IMR-90 (cell line): ENCODE measurements at regions not wholly inside any gene's neighbourhood (a gene's known extent, or its start where the extent isn't known, plus 50 kb on each side); places are given as distances from the start of the nearest gene placed in this dataset.

Experiments
- ATAC-seq: fragments of 200-7000 bp; cut with Tn5 transposase; 2 replicates; pipeline ENCODE4 v1.9.1; 2020; ENCODE audit warnings: low read depth, mild to moderate bottlenecking, moderate library complexity
- BruUV-seq: library from RNA; stranded (reverse); fragments of 400-500 nt; replicated peaks from 2 replicates; lab custom pipeline; 2021; lab: Mats Ljungman, UMichigan
- CTCF ChIA-PET: fragments of 300-600 bp; formaldehyde crosslinking; extraction: SDS; loops from one replicate; lab custom pipeline; 2021; ENCODE audit warnings: antibody characterized with exemption; lab: Yijun Ruan, JAX
- POLR2A ChIA-PET: fragments of 300-600 bp; sonication (Branson Sonifier 250); formaldehyde crosslinking; loops from one replicate; lab custom pipeline; 2022; ENCODE audit warnings: antibody characterized with exemption; ENCODE audit not compliant: unreplicated experiment; lab: Charles Lee
- DNase-seq: peaks from one replicate; pipeline ENCODE4 v3.0.0; 2013
- H2AFZ ChIP-seq: replicated peaks from 2 replicates; pipeline ENCODE3; 2013; ENCODE audit warnings: low read length, mild to moderate bottlenecking; ENCODE audit not compliant: poor library complexity
- H2AK5ac ChIP-seq: 2 replicates; pipeline ENCODE4 v1.6.1; 2013; ENCODE audit warnings: low read depth, low read length, inconsistent platforms
- H2AK9ac ChIP-seq: replicated peaks from 2 replicates; pipeline ENCODE3; 2013; ENCODE audit warnings: mild to moderate bottlenecking, low read depth, low read length, moderate library complexity; ENCODE audit not compliant: poor library complexity
- H2BK120ac ChIP-seq: 2 replicates; pipeline ENCODE4 v1.6.1; 2013; ENCODE audit warnings: low read depth, low read length, inconsistent platforms
- H2BK15ac ChIP-seq: 3 replicates; pipeline ENCODE4 v1.6.1; 2013; ENCODE audit warnings: low read depth, low read length, inconsistent platforms
- H2BK20ac ChIP-seq: 2 replicates; pipeline ENCODE4 v1.6.1; 2013; ENCODE audit warnings: low read depth, mild to moderate bottlenecking, inconsistent platforms, low read length, moderate library complexity
- H2BK5ac ChIP-seq: 2 replicates; pipeline ENCODE4 v1.6.1; 2013; ENCODE audit warnings: mild to moderate bottlenecking, low read depth, low read length, inconsistent platforms; ENCODE audit not compliant: poor library complexity, severe bottlenecking
- H3K14ac ChIP-seq: replicated peaks from 2 replicates; pipeline ENCODE4 v1.6.1; 2013; ENCODE audit warnings: low read depth, low read length, inconsistent platforms
- H3K18ac ChIP-seq: 2 replicates; pipeline ENCODE4 v1.6.1; 2013; ENCODE audit warnings: low read depth, low read length, control low read depth
- H3K23ac ChIP-seq: 2 replicates; pipeline ENCODE4 v1.6.1; 2013; ENCODE audit warnings: low read depth, low read length, inconsistent platforms
- H3K27ac ChIP-seq: 2 replicates; pipeline ENCODE4 v1.5.1; 2013; ENCODE audit warnings: mild to moderate bottlenecking, control low read depth, low read length; ENCODE audit not compliant: insufficient read depth
- H3K27me3 ChIP-seq: 2 replicates; pipeline ENCODE4 v1.6.1; 2013; ENCODE audit warnings: low read length; ENCODE audit not compliant: control insufficient read depth, insufficient read depth
- H3K36me3 ChIP-seq: 2 replicates; pipeline ENCODE4 v1.6.1; 2013; ENCODE audit warnings: low read length, mixed read lengths; ENCODE audit not compliant: control insufficient read depth, insufficient read depth
- H3K4ac ChIP-seq: 2 replicates; pipeline ENCODE4 v1.6.1; 2013; ENCODE audit warnings: low read depth, low read length, inconsistent platforms
- H3K4me1 ChIP-seq: 2 replicates; pipeline ENCODE4 v1.6.1; 2013; ENCODE audit warnings: low read length, mixed read lengths; ENCODE audit not compliant: control insufficient read depth, insufficient read depth
- H3K4me2 ChIP-seq: 2 replicates; pipeline ENCODE4 v1.6.1; 2013; ENCODE audit warnings: low read depth, mild to moderate bottlenecking, control low read depth, low read length, moderate library complexity
- H3K4me3 ChIP-seq: 2 replicates; pipeline ENCODE4 v1.5.1; 2013; ENCODE audit warnings: low read depth, mild to moderate bottlenecking, control low read depth, low read length, moderate library complexity; ENCODE audit not compliant: insufficient read depth
- H3K56ac ChIP-seq: 2 replicates; pipeline ENCODE4 v1.6.1; 2013; ENCODE audit warnings: low read length, inconsistent platforms; ENCODE audit not compliant: insufficient read depth; ENCODE audit errors: extremely low read depth
- H3K79me1 ChIP-seq, 2 experiments: 2 replicates each; pipeline ENCODE4 v1.6.1; 2013; ENCODE audit warnings: low read length in 2 of 2, inconsistent platforms in 1 of 2, low read depth in 1 of 2
- H3K9ac ChIP-seq: 2 replicates; pipeline ENCODE4 v1.6.1; 2013; ENCODE audit warnings: low read depth, low read length, control low read depth
- H3K9me1 ChIP-seq: 2 replicates; pipeline ENCODE4 v1.6.1; 2013; ENCODE audit warnings: low read length, inconsistent platforms; ENCODE audit not compliant: insufficient read depth
- H3K9me3 ChIP-seq: 2 replicates; pipeline ENCODE4 v1.6.1; 2013; ENCODE audit warnings: low read length; ENCODE audit not compliant: control insufficient read depth, insufficient read depth
- H4K20me1 ChIP-seq: 2 replicates; pipeline ENCODE4 v1.6.1; 2013; ENCODE audit warnings: low read length, inconsistent platforms; ENCODE audit not compliant: insufficient read depth
- H4K5ac ChIP-seq: 2 replicates; pipeline ENCODE4 v1.6.1; 2013; ENCODE audit warnings: mild to moderate bottlenecking, low read depth, low read length, control low read depth
- H4K8ac ChIP-seq, 2 experiments: 2 replicates each; pipeline ENCODE4 v1.6.1; 2013; ENCODE audit warnings: low read depth in 2 of 2, low read length in 2 of 2, control low read depth in 1 of 2, inconsistent platforms in 1 of 2
- H4K91ac ChIP-seq: 2 replicates; pipeline ENCODE4 v1.6.1; 2013; ENCODE audit warnings: low read depth, low read length, inconsistent platforms; ENCODE audit not compliant: insufficient read depth
- BHLHE40 ChIP-seq: fragments of 150-350 bp; IDR thresholded peaks from 2 replicates; pipeline ENCODE4 v1.6.1; 2016; ENCODE audit warnings: mild to moderate bottlenecking, low read depth, low read length
- CHD1 ChIP-seq: IDR thresholded peaks from 2 replicates; pipeline ENCODE4 v1.6.1; 2012; ENCODE audit warnings: low read depth, low read length, improper control_type of control experiment
- MAFK ChIP-seq: IDR thresholded peaks from 2 replicates; pipeline ENCODE4 v1.6.1; 2012; ENCODE audit warnings: low read depth, low read length, improper control_type of control experiment
- MAZ ChIP-seq: IDR thresholded peaks from 2 replicates; pipeline ENCODE4 v1.6.1; 2012; ENCODE audit warnings: low read depth, mild to moderate bottlenecking, low read length, improper control_type of control experiment, moderate library complexity, borderline replicate concordance
- MXI1 ChIP-seq: IDR thresholded peaks from 2 replicates; pipeline ENCODE4 v1.6.1; 2012; ENCODE audit warnings: low read depth, mild to moderate bottlenecking, low read length, moderate library complexity, borderline replicate concordance
- NFE2L2 ChIP-seq: fragments of 150-350 bp; IDR thresholded peaks from 2 replicates; pipeline ENCODE4 v1.6.1; 2016; ENCODE audit warnings: low read depth, mild to moderate bottlenecking, low read length
- RAD21 ChIP-seq: IDR thresholded peaks from 2 replicates; pipeline ENCODE4 v1.6.1; 2012; ENCODE audit warnings: low read length, improper control_type of control experiment
- RCOR1 ChIP-seq: IDR thresholded peaks from 2 replicates; pipeline ENCODE4 v1.6.1; 2012; ENCODE audit warnings: mild to moderate bottlenecking, low read length, improper control_type of control experiment; ENCODE audit not compliant: insufficient replicate concordance
- SMC3 ChIP-seq: fragments of 150-350 bp; IDR thresholded peaks from 2 replicates; pipeline ENCODE4 v1.6.1; 2016; ENCODE audit warnings: low read depth, mild to moderate bottlenecking, antibody characterized with exemption, low read length, moderate library complexity
- USF2 ChIP-seq: fragments of 150-350 bp; IDR thresholded peaks from 2 replicates; pipeline ENCODE4 v1.6.1; 2017; ENCODE audit warnings: mild to moderate bottlenecking, antibody characterized with exemption, low read length, low read depth
- WGBS, 2 experiments: methylation state at CpG; one replicate each; pipeline versions ENCODE4 v1.1.5 to v1.1.7; 2013; ENCODE audit warnings: missing lambda C conversion rate in 2 of 2; ENCODE audit not compliant: insufficient read length in 1 of 2; ENCODE audit errors: extremely low coverage in 2 of 2; 5-methylcytosine and 5-hydroxymethylcytosine counted together
- dilution Hi-C: fragments of 300-500 bp; cut with HindIII; formaldehyde crosslinking; loops from one replicate; pipeline ENCODE4 v1.14.3; 2018; ENCODE audit warnings: low sequenced_read_pairs; ENCODE audit not compliant: unreplicated experiment
- in situ Hi-C: fragments of 300-500 bp; cut with MboI; formaldehyde crosslinking; loops from 3 replicates; pipeline ENCODE4 v1.14.3; 2019; ENCODE audit warnings: low sequenced_read_pairs, inconsistent platforms, mixed read lengths
- intact Hi-C: fragments of 100-400 bp; cut with micrococcal nuclease; formaldehyde crosslinking; loops from 2 replicates; pipeline ENCODE4 v1.10.0; 2022
- TF ChIP-seq, protein P1 (sequence below): fragments of 150-350 bp; IDR thresholded peaks from 2 replicates; pipeline ENCODE4 v1.6.1; 2016; ENCODE audit warnings: low read depth, mild to moderate bottlenecking, low read length, moderate library complexity, borderline replicate concordance
- TF ChIP-seq, protein P2 (sequence below): conservative IDR thresholded peaks from 2 replicates; pipeline ENCODE4 v1.5.1; 2012; ENCODE audit warnings: mild to moderate bottlenecking, low read depth, low read length, improper control_type of control experiment

- Histone ChIP-seq H2AFZ (no peak overlapping the region), H4K5ac (no peak overlapping the region), H3K9ac (no peak overlapping the region), H3K27ac (no peak overlapping the region), H2AK9ac (peak overlapping the region; percentile 42), H3K36me3 (no peaks in the 10 kb centered on the region), H4K8ac (no peak overlapping the region), H2BK20ac (no peak overlapping the region), H3K4me2 (no peak overlapping the region), H3K27me3 (peaks cover 11% of the 10 kb centered on the region), H3K4me1 (no peaks in the 10 kb centered on the region), H3K18ac (no peak overlapping the region), H3K9me3 (no peaks in the 10 kb centered on the region), H3K79me1 (no peaks in the 10 kb centered on the region), H4K20me1 (no peaks in the 10 kb centered on the region), H2BK120ac (no peak overlapping the region), H3K14ac (no peak overlapping the region), H3K23ac (no peak overlapping the region), H3K4me3 (no peak overlapping the region), H3K4ac (no peak overlapping the region), H2BK15ac (no peak overlapping the region), H4K91ac (no peak overlapping the region), H3K56ac (no peak overlapping the region), H2AK5ac (no peak overlapping the region), H2BK5ac (no peak overlapping the region), H3K9me1 (no peaks in the 10 kb centered on the region)
- TF ChIP-seq, protein P1, sequence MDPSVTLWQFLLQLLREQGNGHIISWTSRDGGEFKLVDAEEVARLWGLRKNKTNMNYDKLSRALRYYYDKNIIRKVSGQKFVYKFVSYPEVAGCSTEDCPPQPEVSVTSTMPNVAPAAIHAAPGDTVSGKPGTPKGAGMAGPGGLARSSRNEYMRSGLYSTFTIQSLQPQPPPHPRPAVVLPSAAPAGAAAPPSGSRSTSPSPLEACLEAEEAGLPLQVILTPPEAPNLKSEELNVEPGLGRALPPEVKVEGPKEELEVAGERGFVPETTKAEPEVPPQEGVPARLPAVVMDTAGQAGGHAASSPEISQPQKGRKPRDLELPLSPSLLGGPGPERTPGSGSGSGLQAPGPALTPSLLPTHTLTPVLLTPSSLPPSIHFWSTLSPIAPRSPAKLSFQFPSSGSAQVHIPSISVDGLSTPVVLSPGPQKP: no peak
- TF ChIP-seq NFE2L2 (no peak), USF2 (no peak), BHLHE40 (no peak), MXI1 (no peak), CHD1 (no peak), MAFK (no peak), RAD21 (no peak), RCOR1 (no peak), MAZ (no peak), SMC3 (no peak)
- TF ChIP-seq, protein P2, sequence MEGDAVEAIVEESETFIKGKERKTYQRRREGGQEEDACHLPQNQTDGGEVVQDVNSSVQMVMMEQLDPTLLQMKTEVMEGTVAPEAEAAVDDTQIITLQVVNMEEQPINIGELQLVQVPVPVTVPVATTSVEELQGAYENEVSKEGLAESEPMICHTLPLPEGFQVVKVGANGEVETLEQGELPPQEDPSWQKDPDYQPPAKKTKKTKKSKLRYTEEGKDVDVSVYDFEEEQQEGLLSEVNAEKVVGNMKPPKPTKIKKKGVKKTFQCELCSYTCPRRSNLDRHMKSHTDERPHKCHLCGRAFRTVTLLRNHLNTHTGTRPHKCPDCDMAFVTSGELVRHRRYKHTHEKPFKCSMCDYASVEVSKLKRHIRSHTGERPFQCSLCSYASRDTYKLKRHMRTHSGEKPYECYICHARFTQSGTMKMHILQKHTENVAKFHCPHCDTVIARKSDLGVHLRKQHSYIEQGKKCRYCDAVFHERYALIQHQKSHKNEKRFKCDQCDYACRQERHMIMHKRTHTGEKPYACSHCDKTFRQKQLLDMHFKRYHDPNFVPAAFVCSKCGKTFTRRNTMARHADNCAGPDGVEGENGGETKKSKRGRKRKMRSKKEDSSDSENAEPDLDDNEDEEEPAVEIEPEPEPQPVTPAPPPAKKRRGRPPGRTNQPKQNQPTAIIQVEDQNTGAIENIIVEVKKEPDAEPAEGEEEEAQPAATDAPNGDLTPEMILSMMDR: no peak
- intact Hi-C loops (no loop called here), dilution Hi-C loops (no loop called here), in situ Hi-C loops (no loop called here)
- no TSS peak for BruUV-seq
- WGBS, 2 experiments: 52% methylated on average over 2 of the region's 6 CpGs; no CpG with 5 or more reads in 1 of the 2 experiments
- ATAC-seq (no peak), DNase-seq (no peak)
- POLR2A ChIA-PET: no interaction called here
- CTCF ChIA-PET: interaction anchor here (1.6 kb wide), 1 partner anchor 14 kb away, joined by 4 read pairs; no protein-coding TSS in a partner anchor
These were observed 94.1 kb upstream of the XYLT1 start for GRCh38 chr16:17564856-17565255.
